ENCODE measurements at regions not wholly inside any gene's neighbourhood (a gene's known extent, or its start where the extent isn't known, plus 50 kb on each side); places are given as distances from the start of the nearest gene placed in this dataset.

DNA sequence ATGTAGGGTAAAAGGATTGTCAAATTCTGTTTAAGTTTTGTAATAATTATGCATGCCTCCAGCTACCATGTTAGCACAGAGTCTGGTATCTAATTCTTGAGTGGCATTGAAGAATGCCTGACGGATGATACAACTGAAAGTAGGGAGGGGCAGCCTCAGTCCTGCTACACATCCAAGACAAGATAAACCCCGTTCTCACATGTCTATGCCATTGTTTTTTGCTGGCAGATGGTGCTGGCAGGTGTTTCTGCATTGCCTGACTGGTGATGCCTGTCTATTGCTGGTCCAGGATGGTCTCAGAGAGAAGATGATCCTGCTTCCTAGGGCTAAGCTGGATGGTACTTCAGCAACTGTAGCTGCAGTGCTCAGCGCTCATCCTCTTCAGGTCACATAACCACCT lies 245.8 kb upstream of the NAV3 start:
- H3K4me3 ChIP-seq (ENCODE audit: low read depth, low read length) = no peak overlapping the region
- no peak for TF ChIP-seq CTCF (IDR thresholded peaks at IDR 0.05; ENCODE audit: low read depth, low read length)

DNA sequence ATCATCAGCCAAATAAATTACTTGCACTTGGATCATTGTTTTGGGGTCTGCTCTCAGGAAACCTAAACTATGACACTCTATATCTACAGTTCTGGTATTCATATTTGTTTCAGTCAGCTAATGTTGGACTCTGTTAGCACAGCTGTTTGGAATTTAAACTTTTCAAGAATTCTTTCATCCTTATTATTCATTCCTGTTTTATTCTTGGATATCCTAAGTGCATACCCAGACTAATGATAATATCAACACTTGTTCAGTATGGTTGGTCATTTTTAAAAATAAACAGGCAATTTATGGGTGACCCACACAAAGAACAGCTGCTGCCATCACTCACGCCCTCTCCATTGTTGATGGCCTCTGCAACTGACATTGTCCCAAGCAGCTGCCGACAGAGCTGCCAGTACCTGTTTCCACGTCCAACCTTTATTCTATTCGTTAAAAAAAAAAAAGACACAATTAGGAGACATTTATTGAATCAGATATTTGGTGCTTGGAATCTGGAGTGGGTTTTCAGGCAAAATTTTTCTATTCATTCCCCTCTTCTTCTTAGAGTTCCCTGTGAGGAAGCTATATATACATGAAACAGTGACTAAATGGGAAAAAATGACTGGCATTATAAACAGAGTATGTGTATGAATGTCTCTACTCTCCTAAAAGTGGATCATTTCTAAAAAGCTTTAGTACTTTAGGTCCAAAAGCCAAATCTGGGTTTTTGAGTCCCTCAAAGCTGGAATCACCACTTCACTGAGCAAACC lies 252.1 kb upstream of the NAV3 start:
- TF ChIP-seq CTCF (IDR thresholded peaks at IDR 0.05; ENCODE audit: low read depth, low read length) = no peak
- no peak overlapping the region for H3K4me3 ChIP-seq (ENCODE audit: low read depth, low read length)

GRCh38 chr12:77577791-77578190 lies 252.9 kb upstream of the NAV3 start:
- H3K4me3 ChIP-seq (ENCODE audit: low read depth, low read length) = no peak overlapping the region
- TF ChIP-seq CTCF (IDR thresholded peaks at IDR 0.05; ENCODE audit: low read depth, low read length) = no peak

DNA sequence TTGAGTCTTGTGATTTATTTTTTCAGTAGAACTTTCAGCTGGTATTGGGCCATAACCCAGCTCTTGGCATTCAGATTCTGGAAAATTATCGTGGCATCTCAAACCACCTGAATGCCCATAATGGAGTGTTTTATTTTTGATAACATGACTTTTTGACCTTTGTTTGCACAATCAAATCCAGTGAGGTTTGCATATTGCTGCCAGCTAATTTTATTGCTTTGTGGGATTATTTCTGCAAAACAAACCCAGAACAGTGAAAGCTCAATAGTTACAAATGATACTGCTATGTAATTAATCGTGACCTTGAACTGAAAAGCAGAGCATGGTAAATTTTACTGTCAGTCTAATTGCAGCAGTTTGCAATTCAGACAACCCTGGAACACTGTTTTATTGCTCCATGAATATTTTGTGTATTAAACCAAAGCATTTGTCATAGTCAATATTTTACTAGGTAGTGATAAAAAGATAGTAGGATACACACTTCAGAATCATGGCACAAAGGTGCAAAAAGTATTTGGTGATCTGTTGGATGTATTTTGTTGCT lies 255.2 kb upstream of the NAV3 start:
- TF ChIP-seq CTCF (IDR thresholded peaks at IDR 0.05; ENCODE audit: low read depth, low read length) = no peak

DNA sequence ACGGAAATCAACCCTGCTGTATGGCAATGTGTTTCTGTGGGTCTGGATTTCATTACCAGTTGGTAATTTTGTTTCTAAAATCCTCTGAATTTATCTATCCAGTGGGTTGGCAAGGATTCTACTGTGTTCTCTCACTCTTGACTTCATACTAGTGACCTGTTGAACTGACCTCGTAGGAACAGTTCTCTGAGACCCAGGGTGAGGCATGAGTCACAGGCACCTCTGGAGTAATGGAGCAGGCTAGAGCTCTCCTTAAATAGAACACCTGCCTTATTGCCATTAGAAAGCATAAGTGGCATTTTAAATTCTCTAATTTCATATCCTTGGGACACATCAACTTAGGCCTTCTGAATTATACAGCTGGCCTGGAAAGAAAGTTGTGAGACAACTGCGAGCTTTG lies 258.3 kb upstream of the NAV3 start:
- H3K4me3 ChIP-seq (ENCODE audit: low read depth, low read length) = no peak overlapping the region
- no peak for TF ChIP-seq CTCF (IDR thresholded peaks at IDR 0.05; ENCODE audit: low read depth, low read length)

More for the DNA sequence above, 255.2 kb upstream of the NAV3 start:
- no peak overlapping the region for H3K4me3 ChIP-seq (ENCODE audit: low read depth, low read length)

DNA sequence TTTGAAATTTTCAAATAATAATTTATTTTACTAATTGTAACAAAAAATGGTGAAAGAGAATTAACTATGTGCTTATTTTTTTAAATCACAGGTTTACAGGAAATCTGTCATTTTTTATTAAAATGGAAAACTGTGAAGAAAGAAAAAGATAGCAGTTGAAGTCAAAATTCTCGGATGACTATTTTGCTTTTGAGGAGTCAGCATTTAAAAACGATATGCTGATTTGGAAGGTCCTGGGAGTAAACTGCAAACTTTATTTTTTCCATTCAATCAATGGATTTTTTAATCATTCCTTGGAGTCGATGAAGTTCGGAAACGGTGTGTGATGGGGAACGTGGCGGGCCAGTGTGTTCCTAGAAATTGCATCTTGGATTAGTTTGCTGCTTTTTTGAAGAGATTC lies 258.9 kb upstream of the NAV3 start:
- no peak overlapping the region for H3K4me3 ChIP-seq (ENCODE audit: low read depth, low read length)
- no peak for TF ChIP-seq CTCF (IDR thresholded peaks at IDR 0.05; ENCODE audit: low read depth, low read length)

DNA sequence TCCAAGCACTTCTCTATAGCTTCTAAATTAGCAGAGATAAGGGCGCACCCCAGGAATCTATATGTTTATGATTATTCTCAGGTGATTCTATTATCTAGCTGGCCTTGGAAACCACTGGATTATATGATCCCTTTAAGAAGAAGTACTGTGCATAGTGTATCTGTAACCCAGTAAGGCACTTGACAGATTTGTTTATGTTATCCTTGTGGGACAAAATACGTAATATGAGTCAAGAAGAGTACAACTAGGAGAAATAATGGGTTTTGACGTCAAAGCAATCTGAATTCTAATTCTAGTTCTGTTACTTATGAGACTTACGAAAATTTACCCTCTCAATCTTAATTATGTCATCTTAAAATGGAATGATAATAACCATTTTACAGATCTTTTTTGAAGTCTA lies 259.6 kb upstream of the NAV3 start:
- H3K4me3 ChIP-seq (ENCODE audit: low read depth, low read length) = no peak overlapping the region
- no peak for TF ChIP-seq CTCF (IDR thresholded peaks at IDR 0.05; ENCODE audit: low read depth, low read length)
